Mucosa of descending colon (tissue), 3 donors: ENCODE measurements at regions not wholly inside any gene's neighbourhood (a gene's known extent, or its start where the extent isn't known, plus 50 kb on each side); places are given as distances from the start of the nearest gene placed in this dataset.
A peak's percentile ranks its signal among the peaks of the same experiment; 100 is the strongest.

ENCODE experiments used
- ATAC-seq: fragments of 200-7000 bp; cut with Tn5 transposase; one replicate; pipeline ENCODE4 v1.9.1; 2020; ENCODE audit warnings: mild to moderate bottlenecking, moderate library complexity
- DNase-seq, 3 donors: peaks; one replicate each; pipeline ENCODE4 v3.0.0-alpha.2; 2020
- H3K36me3 ChIP-seq: fragments of 200-600 bp; one replicate; pipeline ENCODE4 v1.8.0; 2021; ENCODE audit warnings: low read depth, mild to moderate bottlenecking
- H3K4me1 ChIP-seq: fragments of 200-600 bp; one replicate; pipeline ENCODE4 v1.8.0; 2021; ENCODE audit warnings: low read depth, mild to moderate bottlenecking
- H3K4me3 ChIP-seq: fragments of 200-600 bp; one replicate; pipeline ENCODE4 v1.8.0; 2021; ENCODE audit warnings: mild to moderate bottlenecking
- H3K9me3 ChIP-seq: fragments of 200-600 bp; one replicate; pipeline ENCODE4 v1.8.0; 2021; ENCODE audit warnings: mild to moderate bottlenecking
- CTCF ChIP-seq: fragments of 200-600 bp; IDR thresholded peaks from one replicate; pipeline ENCODE4 v1.8.0; 2022; ENCODE audit warnings: antibody characterized with exemption, mild to moderate bottlenecking
- intact Hi-C, 2 donors: fragments of 100-400 bp; cut with DNase I in 1 of 2; cut with micrococcal nuclease in 1 of 2; formaldehyde crosslinking; loops; one replicate each; pipeline versions ENCODE4 v1.11.0 to v1.11.1; 2022; cut with DNase I, micrococcal nuclease
- donor health status: DM: no; HTN: no; CAD: no; lungs with moderate emphysema.
- donor health status: DM: no; HTN: no; CAD: no.
- donor health status: DM: no; HTN: yes; CAD: no.

- Histone ChIP-seq H3K4me1 (no peaks in the 10 kb centered on the region), H3K4me3 (no peak overlapping the region), H3K9me3 (peaks cover 4% of the 10 kb centered on the region), H3K36me3 (no peaks in the 10 kb centered on the region)
- intact Hi-C loops: loop anchor here (5.0 kb wide), 1 partner anchor 186 kb away; no protein-coding TSS in a partner anchor
- TF ChIP-seq CTCF: no peak
- DNase-seq (no peak), ATAC-seq (no peak)
Measured at GRCh38 chr18:48476550-48476917, 62.3 kb upstream of the CTIF start.

GRCh38 chr18:48475635-48476549, 62.9 kb upstream of the CTIF start:
- Histone ChIP-seq H3K36me3 (no peaks in the 10 kb centered on the region), H3K9me3 (peaks cover 4% of the 10 kb centered on the region), H3K4me1 (no peaks in the 10 kb centered on the region), H3K4me3 (no peak overlapping the region)
- peak; percentile 79 for ATAC-seq
- DNase-seq: peak in 2 of 3 donors; percentile 29 to 62
- peak; percentile 56 for TF ChIP-seq CTCF
- intact Hi-C loops: loop anchor here (5.0 kb wide), 1 partner anchor 186 kb away; no protein-coding TSS in a partner anchor

- no peak for ATAC-seq
- DNase-seq: no peak
- Histone ChIP-seq H3K4me3 (no peak overlapping the region), H3K4me1 (no peaks in the 10 kb centered on the region), H3K36me3 (no peaks in the 10 kb centered on the region), H3K9me3 (peaks cover 4% of the 10 kb centered on the region)
- intact Hi-C loops: no loop called here
- no peak for TF ChIP-seq CTCF
Measured at GRCh38 chr18:48473816-48474215, 64.6 kb upstream of the ZBTB7C start.

- no peak overlapping the region for H3K4me3 ChIP-seq
- no peaks in the 10 kb centered on the region for H3K4me1 ChIP-seq
- ATAC-seq (no peak), DNase-seq (no peak)
- peaks cover 2% of the 10 kb centered on the region for H3K9me3 ChIP-seq
- intact Hi-C loops: no loop called here
- no peaks in the 10 kb centered on the region for H3K36me3 ChIP-seq
- TF ChIP-seq CTCF: no peak
Measured at GRCh38 chr18:48472610-48473009, 63.4 kb upstream of the ZBTB7C start.

- H3K4me3 ChIP-seq: no peak overlapping the region
- DNase-seq: no peak
- H3K9me3 ChIP-seq: peaks cover 2% of the 10 kb centered on the region
- H3K36me3 ChIP-seq: no peaks in the 10 kb centered on the region
- intact Hi-C loops: no loop called here
- no peak for TF ChIP-seq CTCF
- no peak for ATAC-seq
- no peaks in the 10 kb centered on the region for H3K4me1 ChIP-seq
Measured at GRCh38 chr18:48470484-48471180, 61.4 kb upstream of the ZBTB7C start.
